Ammon's horn (tissue), 1 donor: ENCODE measurements at regions not wholly inside any gene's neighbourhood (a gene's known extent, or its start where the extent isn't known, plus 50 kb on each side); places are given as distances from the start of the nearest gene placed in this dataset.
"Not testable (repeated sequence)": the region's sequence is repeated elsewhere in the genome, so short reads cannot be mapped to it uniquely, and the experiment has no call there.

Experiments used
- DNase-seq: peaks from one replicate; pipeline ENCODE4 v3.0.0-alpha.2; 2016; ENCODE audit warnings: low spot score

GRCh38 chr3:20246662-20247061 is 60.7 kb upstream of the SGO1 start:
- DNase-seq: no peak

- DNase-seq: no peak
These were observed 59.8 kb upstream of the SGO1 start for GRCh38 chr3:20245781-20246180.

GRCh38 chr3:20240154-20240883 is 54.3 kb upstream of the SGO1 start:
- no peak for DNase-seq

- DNase-seq: not testable (repeated sequence)
These were observed 52.2 kb upstream of the SGO1 start for GRCh38 chr3:20238199-20238598.

- no peak for DNase-seq
These were observed 50.6 kb upstream of the SGO1 start for GRCh38 chr3:20236603-20237002.
